ENCODE measurements at regions not wholly inside any gene's neighbourhood (a gene's known extent, or its start where the extent isn't known, plus 50 kb on each side); places are given as distances from the start of the nearest gene placed in this dataset.
A peak's percentile ranks its signal among the peaks of the same experiment; 100 is the strongest.

- no peak for TF ChIP-seq CTCF (IDR thresholded peaks at IDR 0.05; ENCODE audit: poor library complexity, severe bottlenecking)
- Histone ChIP-seq H3K36me3 (ENCODE audit: low read depth) (no peaks in the 10 kb centered on the region), H3K9me3 (ENCODE audit: severe bottlenecking) (no peaks in the 10 kb centered on the region), H3K27me3 (ENCODE audit: insufficient read depth, poor library complexity, severe bottlenecking) (no peaks in the 10 kb centered on the region), H3K4me3 (ENCODE audit: severe bottlenecking) (no peak overlapping the region), H3K27ac (ENCODE audit: poor library complexity, severe bottlenecking) (no peak overlapping the region), H3K4me1 (ENCODE audit: insufficient read depth, poor library complexity, severe bottlenecking) (peaks cover 10% of the 10 kb centered on the region)
- ATAC-seq (ENCODE audit: low read depth) (no peak), DNase-seq (ENCODE audit: low spot score) (no peak)
Measured at GRCh38 chr13:103276775-103277498, 210.7 kb upstream of the SLC10A2 start.

GRCh38 chr13:103275722-103276121 is 209.5 kb upstream of the SLC10A2 start:
- no peak for TF ChIP-seq CTCF (IDR thresholded peaks at IDR 0.05; ENCODE audit: poor library complexity, severe bottlenecking)
- H3K4me1 ChIP-seq (ENCODE audit: insufficient read depth, poor library complexity, severe bottlenecking), result peaks cover 8% of the 10 kb centered on the region
- H3K27me3 ChIP-seq (ENCODE audit: insufficient read depth, poor library complexity, severe bottlenecking), result no peaks in the 10 kb centered on the region
- H3K36me3 ChIP-seq (ENCODE audit: low read depth), result no peaks in the 10 kb centered on the region
- no peak for ATAC-seq (ENCODE audit: low read depth)
- H3K9me3 ChIP-seq (ENCODE audit: severe bottlenecking), result no peaks in the 10 kb centered on the region
- no peak overlapping the region for H3K4me3 ChIP-seq (ENCODE audit: severe bottlenecking)
- no peak overlapping the region for H3K27ac ChIP-seq (ENCODE audit: poor library complexity, severe bottlenecking)
- DNase-seq (ENCODE audit: low spot score), result no peak

GRCh38 chr13:103275081-103275480 is 208.9 kb upstream of the SLC10A2 start:
- no peak for DNase-seq (ENCODE audit: low spot score)
- Histone ChIP-seq H3K4me1 (ENCODE audit: insufficient read depth, poor library complexity, severe bottlenecking) (peaks cover 8% of the 10 kb centered on the region), H3K36me3 (ENCODE audit: low read depth) (no peaks in the 10 kb centered on the region), H3K27ac (ENCODE audit: poor library complexity, severe bottlenecking) (no peak overlapping the region), H3K4me3 (ENCODE audit: severe bottlenecking) (no peak overlapping the region), H3K27me3 (ENCODE audit: insufficient read depth, poor library complexity, severe bottlenecking) (no peaks in the 10 kb centered on the region), H3K9me3 (ENCODE audit: severe bottlenecking) (no peaks in the 10 kb centered on the region)
- no peak for ATAC-seq (ENCODE audit: low read depth)
- TF ChIP-seq CTCF (IDR thresholded peaks at IDR 0.05; ENCODE audit: poor library complexity, severe bottlenecking), result no peak

- H3K4me1 ChIP-seq (ENCODE audit: insufficient read depth, poor library complexity, severe bottlenecking), result peaks cover 8% of the 10 kb centered on the region
- DNase-seq (ENCODE audit: low spot score), result no peak
- H3K4me3 ChIP-seq (ENCODE audit: severe bottlenecking), result no peak overlapping the region
- ATAC-seq (ENCODE audit: low read depth), result 0 out of 3 replicates have a peak, but pooled peaks have one; percentile 16
- no peaks in the 10 kb centered on the region for H3K36me3 ChIP-seq (ENCODE audit: low read depth)
- peak overlapping the region; percentile 29 for H3K27ac ChIP-seq (ENCODE audit: poor library complexity, severe bottlenecking)
- no peaks in the 10 kb centered on the region for H3K27me3 ChIP-seq (ENCODE audit: insufficient read depth, poor library complexity, severe bottlenecking)
- no peak for TF ChIP-seq CTCF (IDR thresholded peaks at IDR 0.05; ENCODE audit: poor library complexity, severe bottlenecking)
- H3K9me3 ChIP-seq (ENCODE audit: severe bottlenecking), result no peaks in the 10 kb centered on the region
Measured at GRCh38 chr13:103273825-103274224, 207.6 kb upstream of the SLC10A2 start.

GRCh38 chr13:103272770-103273169 is 206.6 kb upstream of the SLC10A2 start:
- TF ChIP-seq CTCF (IDR thresholded peaks at IDR 0.05; ENCODE audit: poor library complexity, severe bottlenecking), result no peak
- ATAC-seq (ENCODE audit: low read depth) (peak; percentile 100), DNase-seq (ENCODE audit: low spot score) (no peak)
- peaks cover 8% of the 10 kb centered on the region for H3K4me1 ChIP-seq (ENCODE audit: insufficient read depth, poor library complexity, severe bottlenecking)
- H3K4me3 ChIP-seq (ENCODE audit: severe bottlenecking), result no peak overlapping the region
- no peaks in the 10 kb centered on the region for H3K27me3 ChIP-seq (ENCODE audit: insufficient read depth, poor library complexity, severe bottlenecking)
- H3K27ac ChIP-seq (ENCODE audit: poor library complexity, severe bottlenecking), result peak overlapping the region; percentile 29
- no peaks in the 10 kb centered on the region for H3K36me3 ChIP-seq (ENCODE audit: low read depth)
- no peaks in the 10 kb centered on the region for H3K9me3 ChIP-seq (ENCODE audit: severe bottlenecking)

Measured in RWPE2 (cell line).